Kidney (tissue), 13 donors: ENCODE measurements at regions not wholly inside any gene's neighbourhood (a gene's known extent, or its start where the extent isn't known, plus 50 kb on each side); places are given as distances from the start of the nearest gene placed in this dataset.
"Not testable (repeated sequence)": the region's sequence is repeated elsewhere in the genome, so short reads cannot be mapped to it uniquely, and the experiment has no call there.

Source experiments
- DNase-seq, 5 donors: peaks; one replicate each; pipeline ENCODE4 v3.0.0-alpha.2; 2013 to 2020
- FAIRE-seq: peaks from 2 replicates; lab custom pipeline; 2012; peaks lifted over from hg19 to GRCh38; lab: Jason Lieb, UNC
- H3K27ac ChIP-seq, 2 donors: one replicate each; pipeline ENCODE4 v1.7.0; 2013; ENCODE audit warnings: low read depth in 2 of 2, low read length in 2 of 2, inconsistent platforms in 1 of 2
- H3K27me3 ChIP-seq: one replicate; pipeline ENCODE4 v1.7.1; 2013; ENCODE audit warnings: low read length, inconsistent platforms; ENCODE audit not compliant: control insufficient read depth, insufficient read depth
- H3K36me3 ChIP-seq, 3 donors: one replicate each; pipeline versions ENCODE4 v1.7.0 to v1.7.1; 2013; ENCODE audit warnings: low read length in 3 of 3, control low read depth in 1 of 3, inconsistent platforms in 1 of 3; ENCODE audit not compliant: insufficient read depth in 3 of 3, control insufficient read depth in 2 of 3
- H3K4me1 ChIP-seq, 3 donors: one replicate each; pipeline versions ENCODE4 v1.7.0 to v1.7.1; 2013; ENCODE audit warnings: low read length in 3 of 3, inconsistent platforms in 1 of 3, low read depth in 1 of 3; ENCODE audit not compliant: control insufficient read depth in 2 of 3, insufficient read depth in 2 of 3
- H3K4me3 ChIP-seq, 3 donors: one replicate each; pipeline versions ENCODE4 v1.7.0 to v1.8.1; 2013; ENCODE audit warnings: low read length in 3 of 3, control low read depth in 1 of 3, inconsistent platforms in 1 of 3
- H3K9ac ChIP-seq, 3 donors: one replicate each; pipeline versions ENCODE4 v1.7.0 to v1.7.1; 2013; ENCODE audit warnings: low read length in 3 of 3, control low read depth in 1 of 3, inconsistent platforms in 1 of 3
- H3K9me3 ChIP-seq, 3 donors: one replicate each; pipeline versions ENCODE4 v1.7.0 to v1.7.1; 2013; ENCODE audit warnings: low read length in 3 of 3, control low read depth in 1 of 3, inconsistent platforms in 1 of 3; ENCODE audit not compliant: control insufficient read depth in 2 of 3, insufficient read depth in 1 of 3
- CTCF ChIP-seq: IDR thresholded peaks from 3 replicates; pipeline ENCODE4 v1.5.1; 2012; ENCODE audit warnings: mild to moderate bottlenecking, moderate library complexity, borderline replicate concordance; ENCODE audit not compliant: insufficient read depth; ENCODE audit errors: extremely low read depth
- intact Hi-C: fragments of 100-400 bp; cut with DNase I; formaldehyde crosslinking; loops from one replicate; pipeline ENCODE4 v1.11.1; 2022
- donor health status: control.
- donor health status: control.
- donor health status: control.
- donor health status: control.
- donor health status: control.
- donor health status: DM: yes; HTN: yes; CAD: no.
- donor health status: Normal renal cell carcinoma (clear cell type).

DNA sequence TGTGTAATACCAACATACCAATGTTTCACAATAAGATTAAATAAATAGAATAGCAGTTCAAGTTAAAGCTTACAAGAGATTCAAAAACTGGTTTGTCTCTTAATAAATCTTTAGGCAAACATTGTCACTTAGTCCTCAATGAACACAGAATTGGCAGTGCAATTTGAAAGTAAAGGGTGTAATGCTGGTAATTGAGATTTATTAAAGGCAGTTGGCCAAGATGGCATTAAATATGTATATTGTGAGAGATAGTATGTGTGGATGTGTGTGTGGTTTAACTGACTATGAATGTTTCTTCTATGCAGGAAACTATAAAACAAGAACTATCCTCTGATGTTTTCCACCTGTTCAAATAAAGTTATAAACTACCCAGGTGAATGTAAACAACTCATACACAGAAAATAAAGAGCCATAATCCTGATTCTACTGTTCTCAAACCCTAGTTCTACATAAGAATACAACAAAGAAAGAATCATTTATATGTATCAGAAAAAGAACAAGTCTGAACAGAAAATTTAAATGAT is 267.9 kb upstream of the PTCHD4 start:
- Histone ChIP-seq H3K4me1 (no peaks in the 10 kb centered on the region), H3K27ac (no peak overlapping the region), H3K9ac (no peak overlapping the region), H3K9me3 (peaks cover 0 to 2% (median 0%) of the 10 kb centered on the region in 3 donors), H3K4me3 (no peak overlapping the region), H3K27me3 (no peaks in the 10 kb centered on the region), H3K36me3 (no peaks in the 10 kb centered on the region)
- FAIRE-seq (no peak), DNase-seq (no peak)
- TF ChIP-seq CTCF = no peak
- intact Hi-C loops = no loop called here

DNA sequence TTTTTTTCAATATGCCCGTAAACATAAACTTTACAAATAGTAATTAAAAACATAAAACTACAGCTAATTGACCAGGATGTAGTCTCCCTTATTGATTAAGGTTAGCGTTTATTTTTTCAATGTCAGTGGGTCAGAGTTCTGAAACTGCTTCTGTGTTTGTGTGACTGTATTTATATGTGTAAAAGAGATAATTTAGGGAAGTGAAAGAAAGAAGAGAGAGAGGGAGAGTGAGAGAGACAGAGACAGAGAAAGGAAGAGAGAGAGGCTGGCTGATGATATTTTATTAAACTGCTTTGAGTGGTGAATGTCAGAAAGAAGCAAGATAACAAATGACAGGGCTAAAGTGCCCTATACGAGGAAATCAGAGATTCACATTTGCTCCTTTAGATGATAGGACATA is 266.1 kb upstream of the PTCHD4 start:
- no peaks in the 10 kb centered on the region for H3K27me3 ChIP-seq
- intact Hi-C loops = no loop called here
- H3K4me3 ChIP-seq = no peak overlapping the region
- no peaks in the 10 kb centered on the region for H3K36me3 ChIP-seq
- no peak overlapping the region for H3K27ac ChIP-seq
- FAIRE-seq (no peak), DNase-seq (no peak)
- H3K9me3 ChIP-seq = peaks cover 0 to 2% (median 0%) of the 10 kb centered on the region in 3 donors
- H3K4me1 ChIP-seq = no peaks in the 10 kb centered on the region
- no peak overlapping the region for H3K9ac ChIP-seq
- no peak for TF ChIP-seq CTCF

DNA sequence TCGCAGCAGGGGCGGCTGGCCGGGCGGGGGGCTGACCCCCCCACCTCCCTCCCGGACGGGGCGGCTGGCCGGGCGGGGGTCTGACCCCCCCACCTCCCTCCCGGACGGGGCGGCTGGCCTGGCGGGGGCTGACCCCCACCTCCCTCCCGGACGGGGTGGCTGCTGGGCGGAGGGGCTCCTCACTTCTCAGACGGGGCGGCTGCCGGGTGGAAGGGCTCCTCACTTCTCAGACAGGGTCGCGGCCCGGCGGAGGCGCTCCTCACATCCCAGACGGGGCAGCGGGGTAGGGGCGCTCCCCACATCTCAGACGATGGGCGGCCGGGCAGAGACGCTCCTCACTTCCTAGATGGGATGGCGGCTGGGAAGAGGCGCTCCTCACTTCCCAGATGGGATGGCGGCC is 260.2 kb upstream of the PTCHD4 start:
- H3K27me3 ChIP-seq, H3K9ac ChIP-seq, H3K4me1 ChIP-seq, H3K36me3 ChIP-seq, H3K27ac ChIP-seq, intact Hi-C loops, H3K4me3 ChIP-seq, H3K9me3 ChIP-seq, FAIRE-seq: not testable (repeated sequence)
- DNase-seq = peak in 1 of 5 donors; percentile 56

DNA sequence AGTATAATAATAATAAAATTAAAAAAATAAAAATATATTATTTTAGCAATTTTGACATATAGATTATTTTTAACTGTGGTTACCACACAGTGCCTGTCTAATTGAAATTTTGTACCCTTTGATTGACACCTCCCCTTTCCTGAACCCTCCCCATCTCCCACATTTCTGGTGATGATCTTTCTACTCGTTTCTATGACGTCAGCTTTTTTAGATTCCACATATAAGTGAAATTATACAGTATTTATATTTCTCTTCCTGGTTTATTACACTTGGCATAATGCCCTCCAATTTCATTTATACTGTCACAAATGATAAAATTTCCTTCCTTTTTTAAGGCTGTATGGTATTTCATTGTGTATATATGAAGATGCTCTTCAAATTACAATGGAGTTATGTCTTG is 258.1 kb upstream of the PTCHD4 start:
- no peak for DNase-seq
- H3K4me3 ChIP-seq = no peak overlapping the region
- intact Hi-C loops = no loop called here
- FAIRE-seq = no peak
- no peaks in the 10 kb centered on the region for H3K27me3 ChIP-seq
- H3K9ac ChIP-seq = no peak overlapping the region
- H3K4me1 ChIP-seq = no peaks in the 10 kb centered on the region
- H3K27ac ChIP-seq = no peak overlapping the region
- no peak for TF ChIP-seq CTCF
- H3K36me3 ChIP-seq = no peaks in the 10 kb centered on the region
- H3K9me3 ChIP-seq = no peaks in the 10 kb centered on the region
